GM12873 (cell line): ENCODE measurements at regions not wholly inside any gene's neighbourhood (a gene's known extent, or its start where the extent isn't known, plus 50 kb on each side); places are given as distances from the start of the nearest gene placed in this dataset.

Experiments
- TF ChIP-seq, protein P1 (sequence below): IDR thresholded peaks from 2 replicates; pipeline ENCODE4 v1.5.1; 2012; ENCODE audit warnings: low read depth, mild to moderate bottlenecking, moderate library complexity, low read length, control low read depth; ENCODE audit not compliant: insufficient read depth; ENCODE audit errors: missing control alignments

DNA sequence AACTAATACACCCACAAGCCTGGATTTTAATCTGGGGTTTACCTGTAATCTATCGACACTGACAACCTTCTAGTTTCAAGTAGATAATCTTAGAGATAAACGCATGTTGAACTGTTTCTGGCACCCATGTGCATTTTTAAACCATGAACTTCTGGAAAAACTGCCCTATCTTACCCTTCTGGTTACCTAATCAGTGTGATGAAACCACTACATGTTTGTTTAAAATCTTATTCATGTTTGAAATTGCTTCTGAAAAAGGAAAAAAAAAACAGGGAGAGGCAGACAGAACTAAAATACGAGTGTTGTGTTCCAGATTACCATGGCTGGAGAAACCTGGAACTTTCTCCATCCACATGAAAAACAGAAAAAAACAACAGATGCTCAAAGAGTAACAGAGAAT lies 139.3 kb downstream of the MID1IP1 start:
- TF ChIP-seq, protein P1, sequence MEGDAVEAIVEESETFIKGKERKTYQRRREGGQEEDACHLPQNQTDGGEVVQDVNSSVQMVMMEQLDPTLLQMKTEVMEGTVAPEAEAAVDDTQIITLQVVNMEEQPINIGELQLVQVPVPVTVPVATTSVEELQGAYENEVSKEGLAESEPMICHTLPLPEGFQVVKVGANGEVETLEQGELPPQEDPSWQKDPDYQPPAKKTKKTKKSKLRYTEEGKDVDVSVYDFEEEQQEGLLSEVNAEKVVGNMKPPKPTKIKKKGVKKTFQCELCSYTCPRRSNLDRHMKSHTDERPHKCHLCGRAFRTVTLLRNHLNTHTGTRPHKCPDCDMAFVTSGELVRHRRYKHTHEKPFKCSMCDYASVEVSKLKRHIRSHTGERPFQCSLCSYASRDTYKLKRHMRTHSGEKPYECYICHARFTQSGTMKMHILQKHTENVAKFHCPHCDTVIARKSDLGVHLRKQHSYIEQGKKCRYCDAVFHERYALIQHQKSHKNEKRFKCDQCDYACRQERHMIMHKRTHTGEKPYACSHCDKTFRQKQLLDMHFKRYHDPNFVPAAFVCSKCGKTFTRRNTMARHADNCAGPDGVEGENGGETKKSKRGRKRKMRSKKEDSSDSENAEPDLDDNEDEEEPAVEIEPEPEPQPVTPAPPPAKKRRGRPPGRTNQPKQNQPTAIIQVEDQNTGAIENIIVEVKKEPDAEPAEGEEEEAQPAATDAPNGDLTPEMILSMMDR = no peak

DNA sequence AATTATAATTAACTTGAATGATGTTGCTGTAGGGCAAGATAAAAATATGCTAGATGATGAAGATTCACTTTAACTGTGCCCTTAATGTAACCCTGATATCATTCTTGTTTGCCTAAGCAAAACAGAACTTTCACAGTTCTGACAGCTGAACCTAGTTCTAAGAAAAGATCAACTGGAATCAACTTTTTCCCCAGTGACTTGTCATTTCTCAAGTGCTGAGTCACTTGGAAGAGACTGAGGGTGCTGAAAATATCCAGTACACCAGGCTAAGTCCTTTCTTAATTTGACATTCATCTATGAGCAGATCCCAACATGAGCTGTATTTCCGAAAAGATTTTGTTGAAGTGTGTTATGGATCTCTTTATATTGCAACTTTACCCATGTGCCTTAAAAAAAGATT lies 140.4 kb downstream of the MID1IP1 start:
- TF ChIP-seq, protein P1 = no peak

DNA sequence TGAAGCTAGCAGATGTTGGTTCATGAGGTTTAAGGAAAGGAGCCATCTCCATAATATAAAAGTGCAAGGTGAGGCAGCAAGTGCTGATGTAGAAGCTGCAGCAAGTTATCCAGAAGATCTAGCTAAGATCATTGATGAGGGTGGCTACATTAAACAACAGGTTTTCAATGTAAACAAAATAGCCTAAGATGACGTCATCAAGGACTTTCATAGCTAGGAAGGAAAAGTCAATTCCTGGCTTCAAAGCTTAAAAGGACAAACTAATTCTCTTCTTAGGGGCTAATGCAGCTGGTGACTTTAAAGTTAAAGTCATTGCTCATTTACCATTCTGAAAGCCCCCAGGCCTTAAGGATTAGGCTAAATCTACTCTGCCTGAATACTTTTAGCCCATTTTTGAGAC lies 141.9 kb downstream of the MID1IP1 start:
- TF ChIP-seq, protein P1 = no peak

DNA sequence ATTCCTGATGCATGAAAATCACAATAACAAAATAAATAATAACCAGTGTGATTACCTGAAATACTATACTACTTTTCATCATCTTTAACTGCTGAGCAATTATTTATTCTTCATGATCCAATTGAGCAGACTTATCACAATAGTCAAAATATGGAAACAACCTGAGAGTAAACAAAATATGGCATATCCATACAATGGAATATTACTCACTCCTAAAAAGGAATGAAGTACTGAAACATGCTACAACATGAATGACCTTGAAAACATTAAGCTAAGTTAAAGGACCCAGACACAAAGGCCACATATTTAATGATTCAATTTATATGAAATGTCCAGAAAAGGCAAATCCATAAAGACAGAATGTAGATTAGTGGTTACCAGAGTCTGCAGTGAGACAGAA lies 146.8 kb downstream of the MID1IP1 start:
- TF ChIP-seq, protein P1 = no peak

DNA sequence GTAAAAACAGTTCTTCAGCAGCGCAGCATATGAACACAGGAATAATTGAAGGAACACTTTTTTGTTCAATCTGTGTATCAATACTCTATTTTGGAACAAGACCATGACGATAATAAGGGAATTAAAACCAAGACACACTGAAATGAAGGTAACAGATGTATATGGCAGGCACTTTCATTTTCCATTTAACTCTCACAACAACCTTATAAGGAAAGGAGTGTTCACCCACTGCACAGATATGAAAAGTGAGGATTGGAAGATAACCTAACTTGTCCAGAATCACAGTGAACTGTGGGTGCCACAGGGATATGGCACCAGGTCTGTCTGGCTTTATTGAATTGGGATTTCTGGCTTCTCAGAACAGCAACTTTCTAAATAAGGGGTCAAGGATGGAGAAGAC lies 153.3 kb downstream of the MID1IP1 start:
- TF ChIP-seq, protein P1 = no peak

DNA sequence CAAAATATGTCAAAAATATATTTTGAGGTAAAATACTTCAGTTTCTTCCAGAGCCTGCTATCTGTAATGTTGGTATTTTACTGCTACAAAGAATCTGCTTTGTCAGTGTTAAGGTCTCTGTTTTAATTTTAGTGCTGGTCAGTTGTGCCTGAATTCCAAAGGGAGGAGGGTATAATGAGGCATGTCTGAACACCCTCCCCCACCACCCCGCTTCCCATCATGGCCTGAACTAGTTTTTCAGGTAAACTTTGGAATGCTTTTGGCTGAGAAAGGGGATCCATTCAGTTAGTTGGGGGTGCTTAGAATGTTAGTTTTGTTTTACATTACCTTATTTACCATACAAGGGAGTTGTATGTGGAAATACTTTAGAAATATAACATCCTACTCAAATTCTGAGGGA lies 158.5 kb downstream of the MID1IP1 start:
- TF ChIP-seq, protein P1 = no peak

DNA sequence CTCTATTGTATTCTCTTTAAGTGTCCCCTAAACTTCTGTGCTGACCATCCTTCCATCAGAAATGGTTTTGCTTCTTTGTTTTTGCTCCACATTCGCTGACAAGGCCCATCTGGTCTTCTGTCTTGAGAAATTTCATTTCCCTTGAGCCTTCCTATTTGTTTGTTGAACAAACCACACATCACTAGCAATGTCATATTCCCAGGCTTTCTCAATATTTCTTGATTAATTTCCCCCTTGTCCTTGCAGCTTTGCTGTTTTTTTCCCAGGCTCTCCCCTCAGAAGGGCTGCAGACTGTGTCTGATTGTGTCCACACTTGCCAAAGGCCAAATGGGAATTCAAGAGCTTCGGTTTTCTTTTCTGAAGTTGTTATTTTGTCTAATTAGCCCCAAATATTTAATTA lies 158.9 kb downstream of the MID1IP1 start:
- TF ChIP-seq, protein P1 = no peak
